Naive B cell (primary cell): ENCODE measurements at regions not wholly inside any gene's neighbourhood (a gene's known extent, or its start where the extent isn't known, plus 50 kb on each side); places are given as distances from the start of the nearest gene placed in this dataset.

ENCODE experiments used
- ATAC-seq, 2 donors: fragments of 150-1000 bp; cut with Tn5 transposase; 2 replicates each; pipeline ENCODE4 v1.10.0; 2021; ENCODE audit warnings: low read depth in 2 of 2, mild to moderate bottlenecking in 2 of 2, moderate library complexity in 2 of 2
- DNase-seq: peaks from one replicate; pipeline ENCODE4 v3.0.0; 2022
- H3K27ac Mint-ChIP-seq, 6 donors: one replicate each; pipeline ENCODE4 v1.8.0; 2020 to 2022; ENCODE audit warnings: mild to moderate bottlenecking in 6 of 6, mixed read lengths in 6 of 6, moderate library complexity in 5 of 6, inconsistent platforms in 2 of 6
- H3K27me3 Mint-ChIP-seq, 3 donors: one replicate each; pipeline ENCODE4 v1.8.0; 2021 to 2022; ENCODE audit warnings: mixed read lengths in 3 of 3, mild to moderate bottlenecking in 1 of 3
- H3K36me3 Mint-ChIP-seq, 2 donors: one replicate each; pipeline ENCODE4 v1.8.0; 2020 to 2022; ENCODE audit warnings: mixed read lengths in 2 of 2, inconsistent platforms in 1 of 2, mild to moderate bottlenecking in 1 of 2
- H3K4me1 Mint-ChIP-seq, 3 donors: one replicate each; pipeline ENCODE4 v1.8.0; 2020 to 2022; ENCODE audit warnings: mixed read lengths in 3 of 3, inconsistent platforms in 1 of 3, mild to moderate bottlenecking in 1 of 3, moderate library complexity in 1 of 3
- H3K4me3 Mint-ChIP-seq, 8 donors: one replicate each; pipeline ENCODE4 v1.8.0; 2020 to 2022; ENCODE audit warnings: mild to moderate bottlenecking in 8 of 8, mixed read lengths in 8 of 8, moderate library complexity in 8 of 8, inconsistent platforms in 2 of 8
- H3K9me3 Mint-ChIP-seq, 7 donors: one replicate each; pipeline ENCODE4 v1.8.0; 2020 to 2022; ENCODE audit warnings: mixed read lengths in 7 of 7, mild to moderate bottlenecking in 5 of 7, inconsistent platforms in 2 of 7, moderate library complexity in 1 of 7

DNA sequence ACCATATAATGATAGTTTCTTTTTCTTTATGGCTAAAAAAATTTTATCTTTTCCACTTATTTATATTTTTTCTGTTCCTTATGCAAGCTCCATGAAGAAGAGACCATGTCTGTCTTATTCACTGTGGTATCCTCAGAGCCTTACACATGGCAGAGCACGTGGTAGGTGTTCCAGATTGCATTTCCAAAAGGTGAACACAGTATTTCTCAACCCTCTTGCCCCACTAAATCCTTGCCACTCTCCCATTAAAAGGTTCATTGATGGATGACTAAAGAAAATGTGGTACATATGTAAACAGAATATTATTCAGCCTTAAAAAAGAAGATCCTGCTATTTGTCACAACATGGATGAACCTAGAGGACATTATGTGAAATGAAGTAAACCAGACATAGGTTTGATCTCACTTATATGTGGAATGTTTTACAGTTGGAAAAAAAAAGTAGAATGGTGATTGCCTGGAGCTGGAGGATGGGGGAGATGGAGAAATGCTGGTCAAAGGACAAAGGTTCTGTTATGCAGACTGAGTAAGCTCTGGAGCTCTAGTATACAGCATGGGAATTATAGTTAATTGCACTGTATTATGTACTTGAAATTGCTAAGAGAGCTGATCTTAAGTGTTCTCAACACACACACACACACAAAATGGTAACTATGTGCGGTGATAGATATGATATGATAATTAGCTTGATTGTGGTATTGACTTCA, 266.7 kb downstream of the CNTN3 start:
- ATAC-seq (no peak), DNase-seq (no peak)
- H3K4me1 Mint-ChIP-seq = no peaks in the 10 kb centered on the region
- H3K4me3 Mint-ChIP-seq = peak overlapping the region in 1 of 8 donors; percentile 31
- no peak overlapping the region for H3K27ac Mint-ChIP-seq
- no peaks in the 10 kb centered on the region for H3K27me3 Mint-ChIP-seq
- H3K36me3 Mint-ChIP-seq = no peaks in the 10 kb centered on the region
- H3K9me3 Mint-ChIP-seq = peaks cover 0 to 9% (median 3%) of the 10 kb centered on the region in 7 donors

GRCh38 chr3:74346896-74347295, 267.6 kb downstream of the CNTN3 start:
- H3K4me3 Mint-ChIP-seq = peak overlapping the region in 1 of 8 donors; percentile 52
- DNase-seq = no peak
- ATAC-seq = no peak
- H3K36me3 Mint-ChIP-seq = no peaks in the 10 kb centered on the region
- no peaks in the 10 kb centered on the region for H3K4me1 Mint-ChIP-seq
- no peak overlapping the region for H3K27ac Mint-ChIP-seq
- H3K27me3 Mint-ChIP-seq = no peaks in the 10 kb centered on the region
- H3K9me3 Mint-ChIP-seq = peaks cover 0 to 4% (median 2%) of the 10 kb centered on the region in 7 donors

- H3K27ac Mint-ChIP-seq = no peak overlapping the region
- H3K27me3 Mint-ChIP-seq = no peaks in the 10 kb centered on the region
- ATAC-seq (no peak), DNase-seq (no peak)
- no peaks in the 10 kb centered on the region for H3K36me3 Mint-ChIP-seq
- peaks cover 0 to 3% (median 2%) of the 10 kb centered on the region in 7 donors for H3K9me3 Mint-ChIP-seq
- no peak overlapping the region for H3K4me3 Mint-ChIP-seq
- H3K4me1 Mint-ChIP-seq = no peaks in the 10 kb centered on the region
These were observed 268.8 kb downstream of the CNTN3 start for GRCh38 chr3:74345701-74346100.

- no peak overlapping the region for H3K27ac Mint-ChIP-seq
- no peaks in the 10 kb centered on the region for H3K4me1 Mint-ChIP-seq
- ATAC-seq (no peak), DNase-seq (no peak)
- no peaks in the 10 kb centered on the region for H3K27me3 Mint-ChIP-seq
- no peaks in the 10 kb centered on the region for H3K36me3 Mint-ChIP-seq
- peaks cover 0 to 8% (median 2%) of the 10 kb centered on the region in 7 donors for H3K9me3 Mint-ChIP-seq
- H3K4me3 Mint-ChIP-seq = no peak overlapping the region
These were observed 269.5 kb downstream of the CNTN3 start for GRCh38 chr3:74344865-74345440.

DNA sequence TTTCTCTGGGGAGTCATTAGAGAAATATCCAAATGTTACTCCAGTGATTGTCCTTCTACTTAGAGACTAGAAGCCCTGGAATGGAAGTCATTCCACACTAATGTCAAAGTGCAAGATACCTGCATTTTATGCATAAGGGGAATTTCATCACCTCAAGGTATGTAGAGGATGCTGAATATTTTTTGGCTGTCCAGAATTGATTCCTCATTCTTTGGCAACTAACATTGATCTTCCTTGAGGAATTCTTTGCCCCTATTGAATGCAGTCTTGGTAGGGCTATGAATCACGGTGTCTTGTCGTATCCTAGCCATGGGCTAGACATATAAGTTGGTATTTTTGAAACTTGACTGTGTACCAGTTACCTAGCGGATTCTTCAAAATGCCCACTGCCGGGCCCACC, 271.1 kb downstream of the CNTN3 start:
- no peak overlapping the region for H3K27ac Mint-ChIP-seq
- no peaks in the 10 kb centered on the region for H3K4me1 Mint-ChIP-seq
- H3K4me3 Mint-ChIP-seq = no peak overlapping the region
- no peaks in the 10 kb centered on the region for H3K27me3 Mint-ChIP-seq
- peaks cover 0 to 14% (median 0%) of the 10 kb centered on the region in 7 donors for H3K9me3 Mint-ChIP-seq
- H3K36me3 Mint-ChIP-seq = no peaks in the 10 kb centered on the region
- ATAC-seq = no peak
- no peak for DNase-seq

DNA sequence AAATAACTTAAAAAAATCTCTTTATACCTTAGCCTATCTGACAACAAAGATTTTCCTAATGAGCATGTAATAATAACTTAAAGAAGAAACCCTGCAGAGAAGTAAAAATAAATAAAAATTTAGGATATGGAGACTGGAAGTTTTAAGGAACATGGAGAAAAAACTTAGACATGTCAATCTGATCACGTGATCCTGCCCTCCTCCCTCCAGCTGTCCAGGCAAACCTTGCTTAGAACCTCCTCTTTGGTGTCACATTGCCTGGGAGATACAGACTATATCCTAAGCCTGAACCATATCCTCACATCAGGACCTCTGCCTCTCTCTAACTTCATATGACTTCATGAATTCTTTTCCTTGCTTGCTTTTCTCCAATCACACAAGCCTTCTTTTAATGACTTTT, 275.5 kb downstream of the CNTN3 start:
- Mint-ChIP-seq H3K27me3 (no peaks in the 10 kb centered on the region), H3K9me3 (peaks cover 0 to 22% (median 3%) of the 10 kb centered on the region in 7 donors), H3K4me1 (no peaks in the 10 kb centered on the region), H3K27ac (no peak overlapping the region), H3K36me3 (no peaks in the 10 kb centered on the region), H3K4me3 (no peak overlapping the region)
- DNase-seq = no peak
- no peak for ATAC-seq

DNA sequence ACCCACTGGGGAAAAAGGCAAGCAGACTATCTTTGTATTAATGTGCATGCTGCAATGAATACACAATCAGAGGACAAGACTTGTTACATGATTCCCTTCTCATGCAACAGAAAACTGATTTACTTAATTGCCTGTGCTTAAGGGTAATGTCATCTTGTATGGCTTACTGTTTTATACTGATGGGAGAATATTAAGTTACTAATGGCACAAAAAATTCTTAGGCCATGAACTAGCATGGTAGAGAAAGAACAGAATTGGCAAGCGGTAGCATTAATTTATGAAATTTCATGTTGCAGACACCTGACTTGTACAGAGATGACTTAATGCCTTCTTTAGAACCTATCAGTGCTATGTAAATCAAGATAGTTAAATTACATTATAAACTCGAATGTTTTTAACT, 282.3 kb downstream of the CNTN3 start:
- Mint-ChIP-seq H3K9me3 (peaks cover 0 to 13% (median 3%) of the 10 kb centered on the region in 7 donors), H3K27ac (no peak overlapping the region), H3K4me3 (no peak overlapping the region), H3K36me3 (no peaks in the 10 kb centered on the region), H3K4me1 (no peaks in the 10 kb centered on the region), H3K27me3 (no peaks in the 10 kb centered on the region)
- DNase-seq (no peak), ATAC-seq (no peak)

DNA sequence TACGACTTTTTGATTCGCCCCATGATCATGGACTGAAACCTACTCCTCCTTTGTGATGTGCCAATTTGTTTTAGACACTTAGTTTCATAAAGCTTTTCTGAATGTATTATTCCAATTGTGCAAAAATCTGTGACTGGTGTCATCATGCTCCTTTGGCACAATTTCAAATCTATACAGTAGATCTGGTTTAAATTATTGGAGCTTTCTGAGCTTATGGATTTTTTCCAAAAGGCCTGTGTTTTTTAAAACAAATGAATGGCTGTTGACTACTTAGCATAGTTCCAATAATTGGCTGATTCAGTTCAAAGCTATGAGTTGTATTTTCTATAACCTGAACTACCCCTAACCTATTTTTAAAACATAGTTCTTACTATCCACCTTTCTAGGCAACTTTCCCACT, 282.7 kb downstream of the CNTN3 start:
- ATAC-seq (no peak), DNase-seq (no peak)
- H3K27ac Mint-ChIP-seq = no peak overlapping the region
- no peak overlapping the region for H3K4me3 Mint-ChIP-seq
- no peaks in the 10 kb centered on the region for H3K27me3 Mint-ChIP-seq
- peaks cover 0 to 13% (median 3%) of the 10 kb centered on the region in 7 donors for H3K9me3 Mint-ChIP-seq
- no peaks in the 10 kb centered on the region for H3K4me1 Mint-ChIP-seq
- no peaks in the 10 kb centered on the region for H3K36me3 Mint-ChIP-seq

DNA sequence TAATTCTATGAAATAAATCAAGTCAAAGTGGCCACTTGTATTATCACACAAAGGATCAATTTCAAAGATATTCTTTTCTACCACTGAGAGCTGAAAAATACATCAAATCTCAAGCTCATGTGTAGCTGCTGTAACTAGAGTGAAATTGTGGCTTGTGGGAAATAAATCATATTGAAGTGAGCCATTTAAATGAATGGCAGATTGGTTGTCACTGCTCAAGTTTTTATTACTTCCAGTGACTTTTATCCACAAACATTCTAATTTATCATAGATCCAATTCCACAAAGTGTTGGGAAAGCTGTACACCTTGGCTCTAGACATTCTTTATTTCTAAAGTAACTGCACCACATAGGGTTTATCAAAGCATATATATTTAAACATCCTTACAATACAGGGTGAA, 285.4 kb downstream of the CNTN3 start:
- ATAC-seq (no peak), DNase-seq (no peak)
- no peak overlapping the region for H3K27ac Mint-ChIP-seq
- no peaks in the 10 kb centered on the region for H3K4me1 Mint-ChIP-seq
- H3K4me3 Mint-ChIP-seq = no peak overlapping the region
- no peaks in the 10 kb centered on the region for H3K36me3 Mint-ChIP-seq
- H3K27me3 Mint-ChIP-seq = no peaks in the 10 kb centered on the region
- H3K9me3 Mint-ChIP-seq = peaks cover 2 to 6% (median 3%) of the 10 kb centered on the region in 7 donors

GRCh38 chr3:74328435-74328834, 286.0 kb downstream of the CNTN3 start:
- DNase-seq = no peak
- no peaks in the 10 kb centered on the region for H3K36me3 Mint-ChIP-seq
- no peak overlapping the region for H3K4me3 Mint-ChIP-seq
- H3K9me3 Mint-ChIP-seq = peaks cover 2 to 6% (median 3%) of the 10 kb centered on the region in 7 donors
- H3K27ac Mint-ChIP-seq = no peak overlapping the region
- no peaks in the 10 kb centered on the region for H3K4me1 Mint-ChIP-seq
- no peak for ATAC-seq
- H3K27me3 Mint-ChIP-seq = no peaks in the 10 kb centered on the region

- DNase-seq (no peak), ATAC-seq (no peak)
- Mint-ChIP-seq H3K9me3 (peaks cover 2 to 35% (median 10%) of the 10 kb centered on the region in 7 donors), H3K27ac (no peak overlapping the region), H3K36me3 (no peaks in the 10 kb centered on the region), H3K4me1 (no peaks in the 10 kb centered on the region), H3K4me3 (no peak overlapping the region), H3K27me3 (no peaks in the 10 kb centered on the region)
These were observed 299.2 kb downstream of the CNTN3 start for GRCh38 chr3:74315291-74315690.

DNA sequence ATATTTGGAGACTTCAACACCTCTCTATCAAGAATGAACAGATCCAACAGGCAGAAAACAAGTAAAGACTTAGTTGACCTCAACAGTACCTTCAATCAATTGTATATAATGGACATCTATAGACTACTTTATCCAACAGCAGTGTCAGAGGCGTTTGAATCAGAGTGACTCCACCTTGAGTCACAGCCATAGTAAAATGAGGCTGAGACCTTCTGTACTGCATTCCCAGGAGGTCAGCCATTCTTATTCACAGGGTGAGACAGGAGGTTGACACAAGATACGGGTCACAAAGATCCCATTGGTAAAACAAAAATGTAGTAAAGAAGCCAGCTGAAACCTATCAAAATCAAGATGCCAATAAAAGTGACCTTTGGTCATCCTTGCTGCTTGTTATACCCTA, 299.8 kb downstream of the CNTN3 start:
- DNase-seq (no peak), ATAC-seq (no peak)
- Mint-ChIP-seq H3K4me3 (no peak overlapping the region), H3K36me3 (no peaks in the 10 kb centered on the region), H3K27ac (peak overlapping the region in 1 of 6 donors; percentile 56), H3K9me3 (peaks cover 2 to 35% (median 10%) of the 10 kb centered on the region in 7 donors), H3K4me1 (no peaks in the 10 kb centered on the region), H3K27me3 (no peaks in the 10 kb centered on the region)

GRCh38 chr3:74309716-74310115, 304.7 kb downstream of the CNTN3 start:
- H3K9me3 Mint-ChIP-seq = peaks cover 0 to 21% (median 2%) of the 10 kb centered on the region in 7 donors
- no peak overlapping the region for H3K27ac Mint-ChIP-seq
- no peaks in the 10 kb centered on the region for H3K27me3 Mint-ChIP-seq
- H3K36me3 Mint-ChIP-seq = no peaks in the 10 kb centered on the region
- H3K4me1 Mint-ChIP-seq = no peaks in the 10 kb centered on the region
- no peak for ATAC-seq
- H3K4me3 Mint-ChIP-seq = no peak overlapping the region
- no peak for DNase-seq

DNA sequence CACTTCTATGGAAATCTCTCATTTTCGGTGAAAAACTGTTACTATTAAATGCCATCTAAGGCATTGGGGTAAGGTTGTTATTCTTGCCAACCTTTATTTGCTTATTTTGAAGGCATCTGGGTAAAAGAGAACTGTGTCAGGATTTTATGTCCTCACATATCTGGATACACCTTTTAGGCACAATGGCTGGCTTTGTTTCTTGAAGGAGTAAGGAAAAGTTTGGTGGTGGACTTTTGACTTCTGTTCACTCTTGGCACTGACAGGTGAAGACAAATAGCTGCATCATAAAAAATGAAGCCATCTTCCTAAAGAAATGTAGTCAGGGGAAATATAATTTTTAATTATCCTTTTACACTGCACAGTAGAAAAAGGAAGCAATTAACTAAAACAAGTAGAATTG, 310.0 kb downstream of the CNTN3 start:
- H3K36me3 Mint-ChIP-seq = no peaks in the 10 kb centered on the region
- DNase-seq = no peak
- no peaks in the 10 kb centered on the region for H3K4me1 Mint-ChIP-seq
- H3K4me3 Mint-ChIP-seq = no peak overlapping the region
- no peaks in the 10 kb centered on the region for H3K27me3 Mint-ChIP-seq
- no peak for ATAC-seq
- peaks cover 0 to 12% (median 0%) of the 10 kb centered on the region in 7 donors for H3K9me3 Mint-ChIP-seq
- H3K27ac Mint-ChIP-seq = no peak overlapping the region
